ENCODE measurements at regions not wholly inside any gene's neighbourhood (a gene's known extent, or its start where the extent isn't known, plus 50 kb on each side); places are given as distances from the start of the nearest gene placed in this dataset.

- TF ChIP-seq CTCF (IDR thresholded peaks at IDR 0.05; ENCODE audit: borderline replicate concordance, insufficient read depth, low read depth, low read length), result no peak
- H3K4me3 ChIP-seq (ENCODE audit: low read depth, low read length), result no peak overlapping the region
Observed at GRCh38 chr13:22979952-22980351, 200.8 kb upstream of the SGCG start.

- no peak overlapping the region for H3K4me3 ChIP-seq (ENCODE audit: low read depth, low read length)
- no peak for TF ChIP-seq CTCF (IDR thresholded peaks at IDR 0.05; ENCODE audit: borderline replicate concordance, insufficient read depth, low read depth, low read length)
Observed at GRCh38 chr13:22980936-22981335, 199.8 kb upstream of the SGCG start.

- H3K4me3 ChIP-seq (ENCODE audit: low read depth, low read length), result no peak overlapping the region
- TF ChIP-seq CTCF (IDR thresholded peaks at IDR 0.05; ENCODE audit: borderline replicate concordance, insufficient read depth, low read depth, low read length), result no peak
Observed at GRCh38 chr13:22993148-22993547, 187.6 kb upstream of the SGCG start.

- no peak for TF ChIP-seq CTCF (IDR thresholded peaks at IDR 0.05; ENCODE audit: borderline replicate concordance, insufficient read depth, low read depth, low read length)
- no peak overlapping the region for H3K4me3 ChIP-seq (ENCODE audit: low read depth, low read length)
Observed at GRCh38 chr13:23003446-23003845, 177.3 kb upstream of the SGCG start.

- TF ChIP-seq CTCF (IDR thresholded peaks at IDR 0.05; ENCODE audit: borderline replicate concordance, insufficient read depth, low read depth, low read length), result no peak
- no peak overlapping the region for H3K4me3 ChIP-seq (ENCODE audit: low read depth, low read length)
Observed at GRCh38 chr13:23007426-23007825, 173.4 kb upstream of the SGCG start.

- no peak overlapping the region for H3K4me3 ChIP-seq (ENCODE audit: low read depth, low read length)
- TF ChIP-seq CTCF (IDR thresholded peaks at IDR 0.05; ENCODE audit: borderline replicate concordance, insufficient read depth, low read depth, low read length), result no peak
Observed at GRCh38 chr13:23018143-23018542, 162.6 kb upstream of the SGCG start.

GRCh38 chr13:23020246-23020843, 160.4 kb upstream of the SGCG start:
- no peak overlapping the region for H3K4me3 ChIP-seq (ENCODE audit: low read depth, low read length)
- peak; percentile 79 for TF ChIP-seq CTCF (IDR thresholded peaks at IDR 0.05; ENCODE audit: borderline replicate concordance, insufficient read depth, low read depth, low read length)

Measured in GM12875 (cell line).